Prostate gland (tissue), 2 donors: ENCODE measurements at regions not wholly inside any gene's neighbourhood (a gene's known extent, or its start where the extent isn't known, plus 50 kb on each side); places are given as distances from the start of the nearest gene placed in this dataset.
A peak's percentile ranks its signal among the peaks of the same experiment; 100 is the strongest.

ENCODE experiments used
- DNase-seq: peaks from one replicate; pipeline ENCODE4 v3.0.0-alpha.2; 2019; ENCODE audit warnings: low spot score
- H3K27ac ChIP-seq, 2 donors: fragments of 200-600 bp; sonication (generic); 2 replicates each; pipeline ENCODE4 v1.5.1; 2017 to 2019
- H3K27me3 ChIP-seq: fragments of 200-600 bp; sonication (generic); replicated peaks from 2 replicates; pipeline ENCODE4 v1.5.1; 2019; ENCODE audit not compliant: insufficient read depth
- H3K36me3 ChIP-seq, 2 donors: fragments of 200-600 bp; sonication (generic); 1 replicate in 1 of 2; 2 replicates in 1 of 2; pipeline versions ENCODE4 v1.5.1 to v1.8.1; 2017 to 2019
- H3K4me1 ChIP-seq: fragments of 200-600 bp; sonication (generic); replicated peaks from 2 replicates; pipeline ENCODE4 v1.5.1; 2019
- H3K4me3 ChIP-seq, 2 donors: fragments of 200-600 bp; sonication (generic); 2 replicates each; pipeline ENCODE4 v1.5.1; 2017 to 2019
- H3K9me3 ChIP-seq: fragments of 200-600 bp; sonication (generic); 2 replicates; pipeline ENCODE4 v1.5.1; 2017
- CTCF ChIP-seq, 4 experiments: fragments of 200-600 bp in 2 of 4; fragments of 450-650 bp in 2 of 4; sonication (generic) in 2 of 4; IDR thresholded peaks; 1 replicate in 3 of 4; 2 replicates in 1 of 4; pipeline ENCODE4 v1.5.1; 2016 to 2019; ENCODE audit warnings: antibody characterized with exemption in 4 of 4, mild to moderate bottlenecking in 2 of 4, moderate library complexity in 2 of 4
- POLR2A ChIP-seq: fragments of 450-650 bp; IDR thresholded peaks from one replicate; pipeline ENCODE4 v1.6.1; 2016; ENCODE audit warnings: antibody characterized with exemption, mild to moderate bottlenecking
- POLR2AphosphoS5 ChIP-seq: sonication (generic); formaldehyde crosslinking; IDR thresholded peaks from one replicate; pipeline ENCODE4 v1.6.1; 2017; ENCODE audit warnings: antibody characterized with exemption
- WGBS: methylation state at CpG from one replicate; pipeline ENCODE4 v1.1.5; 2018; 5-methylcytosine and 5-hydroxymethylcytosine counted together
- intact Hi-C: fragments of 100-400 bp; cut with DNase I; formaldehyde crosslinking; loops from one replicate; pipeline ENCODE4 v1.14.2; 2022

GRCh38 chr3:76410762-76411281, 625.5 kb upstream of the ZNF717 start:
- no peak for DNase-seq
- H3K27ac ChIP-seq = no peak overlapping the region
- no peak for TF ChIP-seq POLR2A
- TF ChIP-seq POLR2AphosphoS5 = no peak
- no peak for TF ChIP-seq CTCF (IDR thresholded peaks at IDR 0.05)
- 53% methylated on average over 3 of the region's 3 CpGs for WGBS
- H3K9me3 ChIP-seq = no peaks in the 10 kb centered on the region
- intact Hi-C loops = no loop called here
- no peaks in the 10 kb centered on the region for H3K36me3 ChIP-seq
- no peaks in the 10 kb centered on the region for H3K4me1 ChIP-seq
- no peak overlapping the region for H3K4me3 ChIP-seq
- no peaks in the 10 kb centered on the region for H3K27me3 ChIP-seq

GRCh38 chr3:76415384-76415783, 624.5 kb upstream of the ROBO2 start:
- Histone ChIP-seq H3K9me3 (no peaks in the 10 kb centered on the region), H3K27ac (no peak overlapping the region), H3K36me3 (no peaks in the 10 kb centered on the region), H3K27me3 (no peaks in the 10 kb centered on the region), H3K4me1 (no peaks in the 10 kb centered on the region), H3K4me3 (no peak overlapping the region)
- DNase-seq = no peak
- intact Hi-C loops = no loop called here
- no peak for TF ChIP-seq POLR2A
- no peak for TF ChIP-seq CTCF (IDR thresholded peaks at IDR 0.05)
- TF ChIP-seq POLR2AphosphoS5 = no peak
- 93% methylated on average over 2 of the region's 2 CpGs for WGBS

GRCh38 chr3:76429581-76430177, 610.2 kb upstream of the ROBO2 start:
- no peaks in the 10 kb centered on the region for H3K4me1 ChIP-seq
- no peaks in the 10 kb centered on the region for H3K9me3 ChIP-seq
- H3K27ac ChIP-seq = no peak overlapping the region
- WGBS = 11% methylated on average over 2 of the region's 2 CpGs
- intact Hi-C loops = no loop called here
- H3K36me3 ChIP-seq = no peaks in the 10 kb centered on the region
- no peaks in the 10 kb centered on the region for H3K27me3 ChIP-seq
- no peak for DNase-seq
- TF ChIP-seq POLR2AphosphoS5 (peak; percentile 19), POLR2A (no peak)
- no peak overlapping the region for H3K4me3 ChIP-seq

GRCh38 chr3:76432396-76432795, 607.5 kb upstream of the ROBO2 start:
- DNase-seq = no peak
- no peaks in the 10 kb centered on the region for H3K36me3 ChIP-seq
- H3K4me1 ChIP-seq = no peaks in the 10 kb centered on the region
- WGBS = 77% methylated on average over 4 of the region's 4 CpGs
- TF ChIP-seq POLR2A (no peak), POLR2AphosphoS5 (no peak), CTCF (IDR thresholded peaks at IDR 0.05) (no peak)
- intact Hi-C loops = no loop called here
- H3K27ac ChIP-seq = no peak overlapping the region
- H3K9me3 ChIP-seq = no peaks in the 10 kb centered on the region
- H3K27me3 ChIP-seq = no peaks in the 10 kb centered on the region
- no peak overlapping the region for H3K4me3 ChIP-seq

GRCh38 chr3:76436894-76437293, 603.0 kb upstream of the ROBO2 start:
- WGBS = 83% methylated on average over 3 of the region's 3 CpGs
- Histone ChIP-seq H3K4me3 (no peak overlapping the region), H3K36me3 (no peaks in the 10 kb centered on the region), H3K27me3 (no peaks in the 10 kb centered on the region), H3K27ac (no peak overlapping the region), H3K9me3 (no peaks in the 10 kb centered on the region), H3K4me1 (no peaks in the 10 kb centered on the region)
- DNase-seq = no peak
- no peak for TF ChIP-seq POLR2AphosphoS5
- TF ChIP-seq CTCF (IDR thresholded peaks at IDR 0.05) = no peak
- TF ChIP-seq POLR2A = no peak
- intact Hi-C loops = no loop called here
